ENCODE measurements at regions not wholly inside any gene's neighbourhood (a gene's known extent, or its start where the extent isn't known, plus 50 kb on each side); places are given as distances from the start of the nearest gene placed in this dataset.

GRCh38 chrX:127177966-127178365 is 358.4 kb downstream of the PRR32 start:
- H2BK12ac ChIP-seq (ENCODE audit: low read length), result no peak overlapping the region
- H3K18ac ChIP-seq (ENCODE audit: low read length), result no peak overlapping the region
- H3K36me3 ChIP-seq (ENCODE audit: control insufficient read depth in 1 of 2, insufficient read depth in 2 of 2, low read length in 2 of 2), result no peaks in the 10 kb centered on the region
- H3K27ac ChIP-seq (ENCODE audit: low read depth, low read length), result no peak overlapping the region
- no peak overlapping the region for H3K14ac ChIP-seq (ENCODE audit: low read length)
- no peak overlapping the region for H4K12ac ChIP-seq (ENCODE audit: low read depth, low read length)
- no peaks in the 10 kb centered on the region for H3K79me2 ChIP-seq (ENCODE audit: control insufficient read depth, insufficient read depth, low read length, poor library complexity)
- no peak overlapping the region for H3K9ac ChIP-seq (ENCODE audit: low read length)
- no peak for DNase-seq
- no peak overlapping the region for H4K91ac ChIP-seq (ENCODE audit: low read depth, low read length)
- H3K23ac ChIP-seq (ENCODE audit: low read length), result no peak overlapping the region
- no peaks in the 10 kb centered on the region for H3K79me1 ChIP-seq (ENCODE audit: low read length)
- no peak overlapping the region for H2BK5ac ChIP-seq (ENCODE audit: low read depth, low read length, poor library complexity)
- no peak overlapping the region for H3K4ac ChIP-seq (ENCODE audit: low read depth, low read length)
- H3K4me3 ChIP-seq (ENCODE audit: low read depth, low read length), result no peak overlapping the region
- H3K4me1 ChIP-seq (ENCODE audit: control insufficient read depth in 1 of 2, insufficient read depth in 2 of 2, low read length in 2 of 2), result no peaks in the 10 kb centered on the region
- H3K9me3 ChIP-seq (ENCODE audit: insufficient read depth, low read depth, low read length), result no peaks in the 10 kb centered on the region
- H2AK5ac ChIP-seq (ENCODE audit: low read length), result no peak overlapping the region
- H2BK120ac ChIP-seq (ENCODE audit: insufficient read depth, low read length, poor library complexity), result no peak overlapping the region
- H3K27me3 ChIP-seq (ENCODE audit: insufficient read depth, low read length), result no peaks in the 10 kb centered on the region
- H3K4me2 ChIP-seq (ENCODE audit: low read length), result no peak overlapping the region
- WGBS (ENCODE audit: extremely low coverage, insufficient coverage, insufficient read length), result no CpG with 5 or more reads among the region's 3 CpGs
- no peak overlapping the region for H4K8ac ChIP-seq (ENCODE audit: low read depth, low read length)
- no peak overlapping the region for H2AFZ ChIP-seq (ENCODE audit: insufficient read depth, low read length, poor library complexity)

- Histone ChIP-seq H3K4me1 (ENCODE audit: control insufficient read depth in 1 of 2, insufficient read depth in 2 of 2, low read length in 2 of 2) (no peaks in the 10 kb centered on the region), H4K91ac (ENCODE audit: low read depth, low read length) (no peak overlapping the region), H3K79me1 (ENCODE audit: low read length) (no peaks in the 10 kb centered on the region), H3K4me2 (ENCODE audit: low read length) (no peak overlapping the region), H2BK120ac (ENCODE audit: insufficient read depth, low read length, poor library complexity) (no peak overlapping the region), H3K4me3 (ENCODE audit: low read depth, low read length) (no peak overlapping the region), H3K9ac (ENCODE audit: low read length) (no peak overlapping the region), H3K14ac (ENCODE audit: low read length) (no peak overlapping the region), H3K18ac (ENCODE audit: low read length) (no peak overlapping the region), H2BK12ac (ENCODE audit: low read length) (no peak overlapping the region), H4K12ac (ENCODE audit: low read depth, low read length) (no peak overlapping the region), H2BK5ac (ENCODE audit: low read depth, low read length, poor library complexity) (no peak overlapping the region), H3K4ac (ENCODE audit: low read depth, low read length) (no peak overlapping the region), H4K8ac (ENCODE audit: low read depth, low read length) (no peak overlapping the region), H3K27me3 (ENCODE audit: insufficient read depth, low read length) (no peaks in the 10 kb centered on the region), H3K23ac (ENCODE audit: low read length) (no peak overlapping the region), H2AK5ac (ENCODE audit: low read length) (no peak overlapping the region), H2AFZ (ENCODE audit: insufficient read depth, low read length, poor library complexity) (no peak overlapping the region), H3K36me3 (ENCODE audit: control insufficient read depth in 1 of 2, insufficient read depth in 2 of 2, low read length in 2 of 2) (no peaks in the 10 kb centered on the region), H3K79me2 (ENCODE audit: control insufficient read depth, insufficient read depth, low read length, poor library complexity) (no peaks in the 10 kb centered on the region), H3K27ac (ENCODE audit: low read depth, low read length) (no peak overlapping the region), H3K9me3 (ENCODE audit: insufficient read depth, low read depth, low read length) (no peaks in the 10 kb centered on the region)
- DNase-seq, result no peak
- no CpG with 5 or more reads among the region's 3 CpGs for WGBS (ENCODE audit: extremely low coverage, insufficient coverage, insufficient read length)
Measured at GRCh38 chrX:127187095-127187494, 367.6 kb downstream of the PRR32 start.

GRCh38 chrX:127190381-127190780 is 370.9 kb downstream of the PRR32 start:
- no CpG with 5 or more reads among the region's 3 CpGs for WGBS (ENCODE audit: extremely low coverage, insufficient coverage, insufficient read length)

GRCh38 chrX:127207326-127207725 is 387.8 kb downstream of the PRR32 start:
- H3K4me2 ChIP-seq (ENCODE audit: low read length), result no peak overlapping the region
- no CpG with 5 or more reads among the region's 3 CpGs for WGBS (ENCODE audit: extremely low coverage, insufficient coverage, insufficient read length)
- no peak overlapping the region for H3K4me3 ChIP-seq (ENCODE audit: low read depth, low read length)
- no peak overlapping the region for H2BK12ac ChIP-seq (ENCODE audit: low read length)
- no peak overlapping the region for H4K12ac ChIP-seq (ENCODE audit: low read depth, low read length)
- no peak overlapping the region for H2BK120ac ChIP-seq (ENCODE audit: insufficient read depth, low read length, poor library complexity)
- no peak overlapping the region for H3K27ac ChIP-seq (ENCODE audit: low read depth, low read length)
- H3K14ac ChIP-seq (ENCODE audit: low read length), result no peak overlapping the region
- H3K18ac ChIP-seq (ENCODE audit: low read length), result no peak overlapping the region
- H4K8ac ChIP-seq (ENCODE audit: low read depth, low read length), result no peak overlapping the region
- no peaks in the 10 kb centered on the region for H3K36me3 ChIP-seq (ENCODE audit: control insufficient read depth in 1 of 2, insufficient read depth in 2 of 2, low read length in 2 of 2)
- H3K23ac ChIP-seq (ENCODE audit: low read length), result no peak overlapping the region
- H3K9me3 ChIP-seq (ENCODE audit: insufficient read depth, low read depth, low read length), result no peaks in the 10 kb centered on the region
- no peak overlapping the region for H2AK5ac ChIP-seq (ENCODE audit: low read length)
- DNase-seq, result no peak
- no peaks in the 10 kb centered on the region for H3K4me1 ChIP-seq (ENCODE audit: control insufficient read depth in 1 of 2, insufficient read depth in 2 of 2, low read length in 2 of 2)
- no peak overlapping the region for H4K91ac ChIP-seq (ENCODE audit: low read depth, low read length)
- no peak overlapping the region for H2AFZ ChIP-seq (ENCODE audit: insufficient read depth, low read length, poor library complexity)
- no peak overlapping the region for H2BK5ac ChIP-seq (ENCODE audit: low read depth, low read length, poor library complexity)
- no peaks in the 10 kb centered on the region for H3K27me3 ChIP-seq (ENCODE audit: insufficient read depth, low read length)
- no peaks in the 10 kb centered on the region for H3K79me2 ChIP-seq (ENCODE audit: control insufficient read depth, insufficient read depth, low read length, poor library complexity)
- no peaks in the 10 kb centered on the region for H3K79me1 ChIP-seq (ENCODE audit: low read length)
- H3K9ac ChIP-seq (ENCODE audit: low read length), result no peak overlapping the region
- no peak overlapping the region for H3K4ac ChIP-seq (ENCODE audit: low read depth, low read length)

More at GRCh38 chrX:127190381-127190780, 370.9 kb downstream of the PRR32 start:
- Histone ChIP-seq H2BK12ac (ENCODE audit: low read length) (no peak overlapping the region), H3K4ac (ENCODE audit: low read depth, low read length) (no peak overlapping the region), H4K12ac (ENCODE audit: low read depth, low read length) (no peak overlapping the region), H2BK120ac (ENCODE audit: insufficient read depth, low read length, poor library complexity) (no peak overlapping the region), H3K27me3 (ENCODE audit: insufficient read depth, low read length) (no peaks in the 10 kb centered on the region), H4K8ac (ENCODE audit: low read depth, low read length) (no peak overlapping the region), H3K4me3 (ENCODE audit: low read depth, low read length) (no peak overlapping the region), H2AFZ (ENCODE audit: insufficient read depth, low read length, poor library complexity) (no peak overlapping the region), H3K9ac (ENCODE audit: low read length) (no peak overlapping the region), H3K79me2 (ENCODE audit: control insufficient read depth, insufficient read depth, low read length, poor library complexity) (no peaks in the 10 kb centered on the region), H2AK5ac (ENCODE audit: low read length) (no peak overlapping the region), H4K91ac (ENCODE audit: low read depth, low read length) (no peak overlapping the region), H3K27ac (ENCODE audit: low read depth, low read length) (no peak overlapping the region), H3K9me3 (ENCODE audit: insufficient read depth, low read depth, low read length) (no peaks in the 10 kb centered on the region), H2BK5ac (ENCODE audit: low read depth, low read length, poor library complexity) (no peak overlapping the region), H3K23ac (ENCODE audit: low read length) (no peak overlapping the region), H3K14ac (ENCODE audit: low read length) (no peak overlapping the region), H3K36me3 (ENCODE audit: control insufficient read depth in 1 of 2, insufficient read depth in 2 of 2, low read length in 2 of 2) (no peaks in the 10 kb centered on the region), H3K4me2 (ENCODE audit: low read length) (no peak overlapping the region), H3K18ac (ENCODE audit: low read length) (no peak overlapping the region), H3K4me1 (ENCODE audit: control insufficient read depth in 1 of 2, insufficient read depth in 2 of 2, low read length in 2 of 2) (no peaks in the 10 kb centered on the region), H3K79me1 (ENCODE audit: low read length) (no peaks in the 10 kb centered on the region)
- DNase-seq, result no peak

Measured in trophoblast cell (in vitro differentiated cells and primary cell).